ENCODE measurements at regions not wholly inside any gene's neighbourhood (a gene's known extent, or its start where the extent isn't known, plus 50 kb on each side); places are given as distances from the start of the nearest gene placed in this dataset.

DNA sequence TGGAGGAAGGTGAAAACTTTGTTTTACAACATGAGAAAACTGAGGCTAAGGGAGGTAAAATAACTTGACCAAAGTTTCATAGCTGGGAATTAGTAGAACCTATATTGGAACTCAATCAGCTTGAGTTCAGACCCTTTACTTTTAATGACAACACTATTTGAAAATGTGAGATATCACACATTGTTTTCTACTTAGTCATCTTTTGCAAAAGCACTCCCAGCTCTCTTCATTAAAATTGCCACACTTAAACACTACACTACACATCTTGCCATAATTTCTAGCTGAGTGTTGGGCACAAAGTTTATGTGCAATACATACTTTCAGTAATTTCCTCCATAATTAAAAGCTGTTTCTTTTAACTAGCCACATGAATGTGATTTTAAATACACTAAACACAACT lies 230.4 kb upstream of the DCBLD2 start:
- TF ChIP-seq, protein P1, sequence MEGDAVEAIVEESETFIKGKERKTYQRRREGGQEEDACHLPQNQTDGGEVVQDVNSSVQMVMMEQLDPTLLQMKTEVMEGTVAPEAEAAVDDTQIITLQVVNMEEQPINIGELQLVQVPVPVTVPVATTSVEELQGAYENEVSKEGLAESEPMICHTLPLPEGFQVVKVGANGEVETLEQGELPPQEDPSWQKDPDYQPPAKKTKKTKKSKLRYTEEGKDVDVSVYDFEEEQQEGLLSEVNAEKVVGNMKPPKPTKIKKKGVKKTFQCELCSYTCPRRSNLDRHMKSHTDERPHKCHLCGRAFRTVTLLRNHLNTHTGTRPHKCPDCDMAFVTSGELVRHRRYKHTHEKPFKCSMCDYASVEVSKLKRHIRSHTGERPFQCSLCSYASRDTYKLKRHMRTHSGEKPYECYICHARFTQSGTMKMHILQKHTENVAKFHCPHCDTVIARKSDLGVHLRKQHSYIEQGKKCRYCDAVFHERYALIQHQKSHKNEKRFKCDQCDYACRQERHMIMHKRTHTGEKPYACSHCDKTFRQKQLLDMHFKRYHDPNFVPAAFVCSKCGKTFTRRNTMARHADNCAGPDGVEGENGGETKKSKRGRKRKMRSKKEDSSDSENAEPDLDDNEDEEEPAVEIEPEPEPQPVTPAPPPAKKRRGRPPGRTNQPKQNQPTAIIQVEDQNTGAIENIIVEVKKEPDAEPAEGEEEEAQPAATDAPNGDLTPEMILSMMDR (IDR thresholded peaks at IDR 0.05), result no peak
- TF ChIP-seq POLR2A (IDR thresholded peaks at IDR 0.05), result no peak
